OCI-LY1 (cell line): ENCODE measurements at regions not wholly inside any gene's neighbourhood (a gene's known extent, or its start where the extent isn't known, plus 50 kb on each side); places are given as distances from the start of the nearest gene placed in this dataset.

ENCODE experiments used
- H2AFZ ChIP-seq: fragments of 200-600 bp; sonication (generic), shearing (Covaris generic); 2 replicates; pipeline ENCODE4 v1.6.0; 2014; ENCODE audit warnings: antibody characterized with exemption, mild to moderate bottlenecking, low read length
- H3F3A ChIP-seq: fragments of 200-600 bp; sonication (generic), shearing (Covaris generic); 2 replicates; pipeline ENCODE4 v1.6.0; 2014; ENCODE audit warnings: mild to moderate bottlenecking, antibody characterized with exemption, low read length, moderate library complexity; ENCODE audit not compliant: insufficient read depth
- H3K27ac ChIP-seq: fragments of 200-600 bp; sonication (generic); 2 replicates; pipeline ENCODE4 v1.5.1; 2014; ENCODE audit warnings: low read length, mixed run types, mild to moderate bottlenecking, low read depth; ENCODE audit not compliant: poor library complexity, severe bottlenecking
- H3K27me3 ChIP-seq: fragments of 200-600 bp; sonication (generic); 2 replicates; pipeline ENCODE4 v1.6.0; 2014; ENCODE audit warnings: antibody characterized with exemption, mild to moderate bottlenecking, low read length, moderate library complexity; ENCODE audit not compliant: insufficient read depth
- H3K36me3 ChIP-seq: fragments of 200-600 bp; sonication (generic); 2 replicates; pipeline ENCODE4 v1.6.1; 2014; ENCODE audit warnings: mild to moderate bottlenecking, antibody characterized with exemption, low read length, moderate library complexity, mixed read lengths; ENCODE audit not compliant: insufficient read depth
- H3K4me1 ChIP-seq: fragments of 200-600 bp; sonication (generic); 2 replicates; pipeline ENCODE4 v1.5.1; 2014; ENCODE audit warnings: mild to moderate bottlenecking, low read length, moderate library complexity; ENCODE audit not compliant: insufficient read depth, severe bottlenecking
- H3K4me2 ChIP-seq: fragments of 200-600 bp; sonication (generic), shearing (Covaris generic); 2 replicates; pipeline ENCODE4 v1.6.1; 2014; ENCODE audit warnings: low read length
- H3K4me3 ChIP-seq: fragments of 200-600 bp; sonication (generic); 2 replicates; pipeline ENCODE4 v1.5.1; 2014; ENCODE audit warnings: low read length, low read depth, mild to moderate bottlenecking, mixed read lengths; ENCODE audit not compliant: poor library complexity, severe bottlenecking
- H3K79me2 ChIP-seq: fragments of 200-600 bp; shearing (Covaris generic); 2 replicates; pipeline ENCODE4 v1.6.1; 2016; ENCODE audit warnings: mixed run types, low read length, mixed read lengths; ENCODE audit not compliant: insufficient read depth
- H3K9ac ChIP-seq: fragments of 200-600 bp; sonication (generic), shearing (Covaris generic); 2 replicates; pipeline ENCODE4 v1.6.1; 2014; ENCODE audit warnings: mild to moderate bottlenecking, low read length, mixed read lengths
- H3K9me2 ChIP-seq: fragments of 200-600 bp; sonication (generic), shearing (Covaris generic); 2 replicates; pipeline ENCODE4 v1.6.1; 2014; ENCODE audit warnings: low read depth, mild to moderate bottlenecking, low read length, mixed read lengths
- H3K9me3 ChIP-seq: fragments of 200-600 bp; shearing (Covaris generic); 2 replicates; pipeline ENCODE4 v1.6.1; 2014; ENCODE audit warnings: low read length, mixed read lengths
- H4K20me1 ChIP-seq: fragments of 200-600 bp; sonication (generic), shearing (Covaris generic); 2 replicates; pipeline ENCODE4 v1.6.0; 2016; ENCODE audit warnings: mild to moderate bottlenecking, low read length; ENCODE audit not compliant: insufficient read depth
- CTCF ChIP-seq: fragments of 200-600 bp; sonication (generic), shearing (Covaris generic); IDR thresholded peaks from 2 replicates; pipeline ENCODE4 v1.5.1; 2017; ENCODE audit warnings: mild to moderate bottlenecking, antibody characterized with exemption, low read length, moderate library complexity, mixed read lengths
- EZH2 ChIP-seq: fragments of 200-600 bp; sonication (generic), shearing (Covaris generic); IDR thresholded peaks from 2 replicates; pipeline ENCODE4 v1.8.0; 2017; ENCODE audit warnings: borderline replicate concordance, mixed run types, mild to moderate bottlenecking, antibody characterized with exemption, low read length, moderate library complexity, mixed read lengths

- no peak overlapping the region for H3K4me3 ChIP-seq
- H3F3A ChIP-seq = no peaks in the 10 kb centered on the region
- H3K9me3 ChIP-seq = no peaks in the 10 kb centered on the region
- no peak overlapping the region for H3K27ac ChIP-seq
- H3K9me2 ChIP-seq = no peaks in the 10 kb centered on the region
- no peaks in the 10 kb centered on the region for H3K79me2 ChIP-seq
- TF ChIP-seq EZH2 = no peak
- no peak for TF ChIP-seq CTCF
- H3K9ac ChIP-seq = no peak overlapping the region
- no peak overlapping the region for H3K4me2 ChIP-seq
- H4K20me1 ChIP-seq = no peaks in the 10 kb centered on the region
- H2AFZ ChIP-seq = no peak overlapping the region
- no peaks in the 10 kb centered on the region for H3K36me3 ChIP-seq
- no peaks in the 10 kb centered on the region for H3K27me3 ChIP-seq
- H3K4me1 ChIP-seq = no peaks in the 10 kb centered on the region
These were observed 442.3 kb upstream of the RGPD4 start for GRCh38 chr2:107384422-107384821.

- no peak overlapping the region for H3K4me2 ChIP-seq
- H2AFZ ChIP-seq = no peak overlapping the region
- no peak overlapping the region for H3K4me3 ChIP-seq
- H4K20me1 ChIP-seq = no peaks in the 10 kb centered on the region
- no peaks in the 10 kb centered on the region for H3K79me2 ChIP-seq
- no peaks in the 10 kb centered on the region for H3K9me2 ChIP-seq
- no peak overlapping the region for H3K9ac ChIP-seq
- TF ChIP-seq EZH2 = no peak
- TF ChIP-seq CTCF = no peak
- H3K9me3 ChIP-seq = no peaks in the 10 kb centered on the region
- H3F3A ChIP-seq = no peaks in the 10 kb centered on the region
- H3K27ac ChIP-seq = no peak overlapping the region
- H3K27me3 ChIP-seq = no peaks in the 10 kb centered on the region
- no peaks in the 10 kb centered on the region for H3K36me3 ChIP-seq
- H3K4me1 ChIP-seq = no peaks in the 10 kb centered on the region
These were observed 440.8 kb upstream of the RGPD4 start for GRCh38 chr2:107385921-107386320.

GRCh38 chr2:107392241-107392704 lies 434.4 kb upstream of the RGPD4 start:
- H3K4me3 ChIP-seq = no peak overlapping the region
- no peaks in the 10 kb centered on the region for H3K4me1 ChIP-seq
- TF ChIP-seq CTCF (no peak), EZH2 (no peak)

More at GRCh38 chr2:107392241-107392704, 434.4 kb upstream of the RGPD4 start:
- Histone ChIP-seq H3K27me3 (no peaks in the 10 kb centered on the region), H3K36me3 (no peaks in the 10 kb centered on the region), H3K79me2 (no peaks in the 10 kb centered on the region), H3K27ac (no peak overlapping the region), H4K20me1 (no peaks in the 10 kb centered on the region), H3K9ac (no peak overlapping the region), H3K9me3 (no peaks in the 10 kb centered on the region), H2AFZ (no peak overlapping the region), H3F3A (no peaks in the 10 kb centered on the region), H3K9me2 (no peaks in the 10 kb centered on the region), H3K4me2 (no peak overlapping the region)
